Activated naive CD4-positive, alpha-beta T cell treated with anti-CD3 and anti-CD28 coated beads, Interleukin-2, amount 10 ng/mL, durations not matched to agents 7 days and 5 days (primary cell): ENCODE measurements at regions not wholly inside any gene's neighbourhood (a gene's known extent, or its start where the extent isn't known, plus 50 kb on each side); places are given as distances from the start of the nearest gene placed in this dataset.
"Not testable (repeated sequence)": the region's sequence is repeated elsewhere in the genome, so short reads cannot be mapped to it uniquely, and the experiment has no call there.

Experiments used
- CTCF ChIA-PET: fragments of 350-600 bp; sonication (Branson Sonifier 250); formaldehyde crosslinking; loops from one replicate; lab custom pipeline; 2021; ENCODE audit warnings: antibody characterized with exemption; lab: Charles Lee
- DNase-seq: peaks from one replicate; pipeline ENCODE4 v3.0.0-alpha.2; 2020
- H3K27ac Mint-ChIP-seq: one replicate; pipeline ENCODE4 v1.8.0; 2021; ENCODE audit warnings: mild to moderate bottlenecking, moderate library complexity, mixed read lengths
- H3K27me3 Mint-ChIP-seq: one replicate; pipeline ENCODE4 v1.8.0; 2021; ENCODE audit warnings: mild to moderate bottlenecking, mixed read lengths
- H3K36me3 Mint-ChIP-seq: one replicate; pipeline ENCODE4 v1.8.0; 2021; ENCODE audit warnings: mixed read lengths
- H3K4me1 Mint-ChIP-seq: one replicate; pipeline ENCODE4 v1.8.0; 2021; ENCODE audit warnings: mixed read lengths
- H3K4me3 Mint-ChIP-seq: one replicate; pipeline ENCODE4 v1.8.0; 2021; ENCODE audit warnings: mild to moderate bottlenecking, moderate library complexity, mixed read lengths
- H3K9me3 Mint-ChIP-seq: one replicate; pipeline ENCODE4 v1.8.0; 2021; ENCODE audit warnings: mixed read lengths

DNA sequence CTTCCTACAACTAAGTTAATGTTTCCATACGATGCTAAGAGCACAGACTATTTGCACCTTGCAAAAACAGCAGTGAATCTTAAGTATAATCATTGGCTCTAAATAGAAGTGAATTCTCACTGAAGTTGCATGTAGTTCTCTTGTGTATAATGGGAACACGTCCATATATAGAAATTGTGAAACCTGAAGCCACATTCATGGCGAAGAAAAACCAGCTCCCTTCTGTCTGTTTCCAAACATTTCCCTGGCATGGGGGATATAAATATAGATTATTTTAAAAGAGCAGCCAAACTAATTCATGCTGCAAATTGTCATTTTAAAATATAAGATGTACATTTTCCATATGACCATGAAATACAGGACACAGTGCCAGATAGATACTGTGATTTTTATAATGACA, 71.1 kb downstream of the TRAM1L1 start:
- Mint-ChIP-seq H3K27me3 (no peaks in the 10 kb centered on the region), H3K4me1 (no peaks in the 10 kb centered on the region), H3K36me3 (no peaks in the 10 kb centered on the region), H3K9me3 (peaks cover 1% of the 10 kb centered on the region), H3K27ac (no peak overlapping the region), H3K4me3 (no peak overlapping the region)
- no peak for DNase-seq
- CTCF ChIA-PET, result no interaction called here

GRCh38 chr4:117010671-117011070, 74.7 kb downstream of the TRAM1L1 start:
- Mint-ChIP-seq H3K36me3 (no peaks in the 10 kb centered on the region), H3K4me1 (no peaks in the 10 kb centered on the region), H3K9me3 (peaks cover 1% of the 10 kb centered on the region), H3K27me3 (no peaks in the 10 kb centered on the region), H3K27ac (no peak overlapping the region), H3K4me3 (no peak overlapping the region)
- CTCF ChIA-PET, result no interaction called here
- DNase-seq, result no peak

GRCh38 chr4:117001077-117001476, 84.3 kb downstream of the TRAM1L1 start:
- DNase-seq, result no peak
- no peak overlapping the region for H3K27ac Mint-ChIP-seq
- no peaks in the 10 kb centered on the region for H3K9me3 Mint-ChIP-seq
- H3K36me3 Mint-ChIP-seq, result no peaks in the 10 kb centered on the region
- CTCF ChIA-PET, result interaction anchor here (0.7 kb wide), 1 partner anchor 19 kb away, joined by 4 read pairs; no protein-coding TSS in a partner anchor
- no peaks in the 10 kb centered on the region for H3K4me1 Mint-ChIP-seq
- no peaks in the 10 kb centered on the region for H3K27me3 Mint-ChIP-seq
- H3K4me3 Mint-ChIP-seq, result no peak overlapping the region

- Mint-ChIP-seq H3K4me1 (no peaks in the 10 kb centered on the region), H3K36me3 (no peaks in the 10 kb centered on the region), H3K27ac (no peak overlapping the region), H3K9me3 (peaks cover 9% of the 10 kb centered on the region), H3K4me3 (no peak overlapping the region), H3K27me3 (no peaks in the 10 kb centered on the region)
- CTCF ChIA-PET, result interaction anchor here (0.7 kb wide), 1 partner anchor 18 kb away, joined by 4 read pairs; no protein-coding TSS in a partner anchor
- no peak for DNase-seq
These were observed 102.7 kb downstream of the TRAM1L1 start for GRCh38 chr4:116982656-116983055.

DNA sequence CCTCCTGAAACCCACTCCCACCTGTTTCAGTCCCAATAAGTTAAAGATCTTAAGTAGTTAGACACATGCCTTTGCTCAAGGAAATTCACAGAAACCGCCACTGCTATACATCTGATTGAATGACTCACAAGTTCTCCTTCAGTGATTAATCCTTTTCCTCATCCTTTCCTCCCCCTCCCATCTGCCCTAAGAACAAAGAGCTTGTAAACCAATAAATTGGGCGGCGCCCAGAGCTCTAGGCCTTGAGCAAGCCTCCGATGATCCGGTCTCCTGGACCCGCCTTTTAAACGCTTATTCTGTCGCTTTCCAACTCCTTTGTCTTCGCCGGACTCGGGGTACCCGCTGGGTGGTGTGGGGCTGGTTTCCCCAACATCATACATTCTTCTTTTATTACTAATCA, 104.9 kb downstream of the TRAM1L1 start:
- H3K4me1 Mint-ChIP-seq, H3K9me3 Mint-ChIP-seq, H3K36me3 Mint-ChIP-seq, DNase-seq, H3K27me3 Mint-ChIP-seq, H3K27ac Mint-ChIP-seq, H3K4me3 Mint-ChIP-seq, CTCF ChIA-PET: not testable (repeated sequence)

- no peaks in the 10 kb centered on the region for H3K4me1 Mint-ChIP-seq
- CTCF ChIA-PET, result no interaction called here
- H3K27me3 Mint-ChIP-seq, result no peaks in the 10 kb centered on the region
These were observed 126.3 kb downstream of the TRAM1L1 start for GRCh38 chr4:116959045-116959444.

DNA sequence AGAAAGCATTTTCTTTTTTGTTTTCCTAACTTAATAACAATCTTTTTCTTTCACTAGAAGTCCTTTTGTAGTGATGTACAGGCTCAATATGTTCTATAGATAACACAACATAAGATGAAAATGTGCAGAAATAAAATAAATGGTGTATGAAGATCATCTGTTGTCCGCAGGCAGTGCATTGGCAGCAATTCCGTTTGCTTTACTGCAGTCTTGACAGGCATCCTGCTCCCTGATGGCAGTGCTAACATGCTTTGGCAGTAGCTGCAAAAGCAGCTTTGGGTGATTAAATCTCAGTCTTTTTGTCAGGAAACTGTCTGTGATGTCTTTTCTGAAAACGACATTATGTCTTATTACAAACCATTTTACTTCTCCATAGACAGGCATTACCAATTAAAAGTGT, 131.4 kb downstream of the TRAM1L1 start:
- no peak overlapping the region for H3K4me3 Mint-ChIP-seq
- no peaks in the 10 kb centered on the region for H3K4me1 Mint-ChIP-seq
- no peaks in the 10 kb centered on the region for H3K27me3 Mint-ChIP-seq
- no peak overlapping the region for H3K27ac Mint-ChIP-seq
- CTCF ChIA-PET, result no interaction called here
- no peak for DNase-seq
- no peaks in the 10 kb centered on the region for H3K9me3 Mint-ChIP-seq
- H3K36me3 Mint-ChIP-seq, result no peaks in the 10 kb centered on the region

More at GRCh38 chr4:116959045-116959444, 126.3 kb downstream of the TRAM1L1 start:
- DNase-seq, result no peak
- Mint-ChIP-seq H3K27ac (no peak overlapping the region), H3K36me3 (no peaks in the 10 kb centered on the region), H3K4me3 (no peak overlapping the region), H3K9me3 (no peaks in the 10 kb centered on the region)

DNA sequence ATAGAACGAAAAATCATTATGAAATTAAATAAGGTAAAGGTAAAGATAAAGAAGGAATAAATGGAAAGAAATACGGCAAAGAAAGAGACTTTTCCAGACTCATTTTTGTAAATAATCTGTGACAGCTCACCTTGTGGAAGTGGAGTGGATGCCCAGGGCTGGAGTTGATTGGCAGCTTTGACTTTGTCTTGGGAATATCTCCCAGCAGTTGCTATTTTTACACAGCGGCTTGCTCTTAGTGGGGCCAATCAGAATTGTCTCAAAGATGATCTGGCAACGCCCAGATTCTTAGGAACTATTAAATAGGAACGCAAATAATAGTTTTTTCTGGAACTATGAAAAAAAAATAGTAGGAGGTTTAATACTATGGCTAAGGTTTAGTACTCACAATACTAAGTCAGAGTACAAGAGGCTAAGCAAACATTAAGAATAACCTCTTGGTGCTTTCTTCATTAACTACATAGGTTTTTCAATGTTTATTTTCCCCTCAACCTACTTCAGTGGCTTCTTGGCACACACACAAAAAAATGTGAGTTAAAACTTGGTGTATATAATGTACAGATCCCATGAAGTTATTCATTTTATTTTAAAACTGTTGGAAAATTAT, 132.7 kb downstream of the TRAM1L1 start:
- Mint-ChIP-seq H3K36me3 (no peaks in the 10 kb centered on the region), H3K4me1 (no peaks in the 10 kb centered on the region), H3K27me3 (no peaks in the 10 kb centered on the region), H3K4me3 (no peak overlapping the region), H3K9me3 (no peaks in the 10 kb centered on the region), H3K27ac (no peak overlapping the region)
- no peak for DNase-seq
- CTCF ChIA-PET, result no interaction called here

DNA sequence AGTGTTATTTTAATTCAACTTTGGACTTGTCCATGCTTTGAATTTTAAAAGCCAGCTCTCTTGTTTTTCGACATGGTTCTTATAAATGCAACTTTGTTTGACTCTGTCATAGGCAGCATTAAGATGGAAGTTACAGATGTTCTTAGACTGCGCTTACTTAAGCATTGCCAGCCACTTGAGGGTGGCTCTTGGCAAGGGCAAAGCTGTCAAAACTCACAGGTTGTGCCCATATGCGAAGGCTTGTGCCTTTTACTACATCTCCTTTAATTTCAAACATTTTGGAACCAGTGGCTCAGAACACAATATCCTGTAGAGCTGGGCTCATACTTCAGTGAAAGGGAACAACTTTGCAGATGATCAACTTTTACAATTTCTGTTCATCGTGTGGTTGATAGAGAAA, 135.5 kb downstream of the TRAM1L1 start:
- H3K27me3 Mint-ChIP-seq, result no peaks in the 10 kb centered on the region
- no peak for DNase-seq
- no peak overlapping the region for H3K4me3 Mint-ChIP-seq
- no peaks in the 10 kb centered on the region for H3K36me3 Mint-ChIP-seq
- no peak overlapping the region for H3K27ac Mint-ChIP-seq
- no peaks in the 10 kb centered on the region for H3K4me1 Mint-ChIP-seq
- CTCF ChIA-PET, result no interaction called here
- H3K9me3 Mint-ChIP-seq, result no peaks in the 10 kb centered on the region

DNA sequence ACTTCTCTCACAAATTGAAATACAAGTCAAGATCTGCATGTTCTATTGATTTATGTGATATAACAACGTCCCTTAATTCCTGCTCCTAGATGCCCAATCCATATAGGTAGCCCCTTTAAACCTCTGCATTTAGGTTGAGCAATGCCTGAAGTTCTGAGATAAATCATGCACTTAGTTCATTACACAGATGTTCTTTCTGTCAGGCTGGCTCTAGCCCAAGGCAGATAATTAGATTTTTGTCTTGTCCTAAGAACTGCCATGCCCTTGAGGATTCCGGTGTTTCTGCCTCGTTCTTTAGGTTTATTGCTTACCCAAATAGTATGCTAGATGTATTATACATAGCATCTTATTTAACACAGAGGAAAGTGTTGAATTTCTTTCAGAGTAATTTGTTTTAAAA, 143.1 kb downstream of the TRAM1L1 start:
- H3K27me3 Mint-ChIP-seq, result no peaks in the 10 kb centered on the region
- no peak for DNase-seq
- no peaks in the 10 kb centered on the region for H3K4me1 Mint-ChIP-seq
- no peaks in the 10 kb centered on the region for H3K36me3 Mint-ChIP-seq
- no peaks in the 10 kb centered on the region for H3K9me3 Mint-ChIP-seq
- CTCF ChIA-PET, result no interaction called here
- no peak overlapping the region for H3K4me3 Mint-ChIP-seq
- H3K27ac Mint-ChIP-seq, result no peak overlapping the region

DNA sequence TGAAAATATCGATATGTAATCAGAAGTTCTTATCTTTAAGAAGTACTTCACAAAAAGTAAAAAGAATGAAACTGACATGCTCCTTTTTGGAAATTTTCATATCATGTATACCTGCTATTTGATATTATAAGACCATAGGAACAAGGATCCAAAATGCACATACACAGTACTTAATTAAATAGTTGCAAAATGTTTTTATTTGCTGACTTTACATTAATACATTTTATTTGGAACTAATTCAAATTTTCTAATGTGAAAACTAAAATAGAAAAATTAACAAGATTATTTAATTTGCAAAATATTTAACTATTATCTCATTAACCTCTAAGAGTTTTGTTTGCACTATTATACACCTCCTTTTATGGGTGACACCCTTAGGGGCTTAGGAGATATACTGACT, 155.0 kb downstream of the TRAM1L1 start:
- H3K27ac Mint-ChIP-seq, result no peak overlapping the region
- no peaks in the 10 kb centered on the region for H3K9me3 Mint-ChIP-seq
- no peak for DNase-seq
- H3K36me3 Mint-ChIP-seq, result no peaks in the 10 kb centered on the region
- no peaks in the 10 kb centered on the region for H3K4me1 Mint-ChIP-seq
- H3K4me3 Mint-ChIP-seq, result no peak overlapping the region
- CTCF ChIA-PET, result no interaction called here
- peaks cover 6% of the 10 kb centered on the region for H3K27me3 Mint-ChIP-seq

DNA sequence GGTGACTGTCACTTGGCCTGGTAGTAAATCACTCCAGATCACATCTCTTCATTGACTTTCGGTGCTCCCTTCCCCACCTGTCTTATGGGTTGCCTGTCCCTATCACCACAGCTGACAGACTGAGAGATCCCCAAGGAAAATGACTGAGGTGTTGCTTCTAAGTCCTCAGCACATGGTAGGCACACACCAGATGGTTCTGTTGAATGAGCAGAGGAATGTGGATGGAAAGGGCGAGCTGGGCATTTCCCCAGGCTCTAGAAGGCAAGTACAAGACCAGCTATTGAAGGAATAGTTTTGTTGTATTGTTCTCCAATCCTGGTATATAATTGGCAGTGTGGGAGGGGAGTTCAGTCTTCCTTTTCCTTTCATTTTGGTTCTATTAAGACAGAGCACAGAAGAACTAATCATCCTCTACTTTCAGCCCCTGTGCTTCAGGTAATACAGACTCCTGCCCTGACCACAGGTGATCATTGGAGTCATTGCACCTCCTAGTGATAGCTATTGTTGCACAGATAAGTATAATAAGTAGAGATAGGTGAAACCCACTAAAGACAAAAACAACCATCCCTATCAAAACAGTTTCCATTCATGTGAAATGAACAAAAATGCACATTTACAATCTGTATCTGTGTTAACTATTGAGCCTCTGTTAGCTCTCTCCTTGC, 158.6 kb downstream of the TRAM1L1 start:
- CTCF ChIA-PET, result no interaction called here
- DNase-seq, result no peak
- no peaks in the 10 kb centered on the region for H3K36me3 Mint-ChIP-seq
- H3K27me3 Mint-ChIP-seq, result peaks cover 6% of the 10 kb centered on the region
- H3K4me3 Mint-ChIP-seq, result no peak overlapping the region
- no peaks in the 10 kb centered on the region for H3K4me1 Mint-ChIP-seq
- no peak overlapping the region for H3K27ac Mint-ChIP-seq
- no peaks in the 10 kb centered on the region for H3K9me3 Mint-ChIP-seq

DNA sequence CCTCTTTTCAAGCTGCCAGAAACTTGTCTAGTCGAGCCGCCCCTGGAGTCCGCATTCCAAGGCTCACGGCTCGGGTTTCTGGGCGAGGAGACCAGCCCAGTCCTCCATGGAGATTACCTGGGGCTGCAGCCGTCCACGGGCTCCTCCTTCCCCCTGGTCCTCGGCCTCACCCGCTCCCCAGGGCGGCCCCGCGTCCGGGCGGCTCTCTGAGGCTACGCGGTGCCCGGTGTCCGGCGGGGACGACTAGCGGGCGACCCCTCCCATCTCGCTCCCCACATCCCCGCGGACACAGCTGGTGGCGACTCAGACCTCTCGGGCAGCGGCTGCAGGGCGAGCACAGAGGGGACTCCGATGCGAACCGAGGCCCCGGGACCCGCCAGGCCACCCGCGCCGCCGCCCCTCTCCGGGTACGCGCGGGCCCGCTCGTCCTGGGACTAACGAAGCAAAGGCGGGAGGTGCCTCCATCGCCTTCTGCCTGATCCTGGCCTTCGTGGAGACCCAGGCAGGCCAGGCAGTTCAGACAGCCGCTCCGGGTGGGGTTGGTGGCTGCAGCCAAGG, 159.4 kb downstream of the TRAM1L1 start:
- Mint-ChIP-seq H3K9me3 (peaks cover 2% of the 10 kb centered on the region), H3K4me3 (no peak overlapping the region), H3K36me3 (no peaks in the 10 kb centered on the region), H3K27ac (no peak overlapping the region), H3K27me3 (peaks cover 6% of the 10 kb centered on the region), H3K4me1 (no peaks in the 10 kb centered on the region)
- CTCF ChIA-PET, result no interaction called here
- no peak for DNase-seq

- Mint-ChIP-seq H3K4me3 (no peak overlapping the region), H3K4me1 (no peaks in the 10 kb centered on the region), H3K36me3 (no peaks in the 10 kb centered on the region), H3K27me3 (peaks cover 6% of the 10 kb centered on the region), H3K9me3 (peaks cover 3% of the 10 kb centered on the region), H3K27ac (no peak overlapping the region)
- DNase-seq, result no peak
- CTCF ChIA-PET, result no interaction called here
These were observed 162.0 kb downstream of the TRAM1L1 start for GRCh38 chr4:116923389-116923788.

DNA sequence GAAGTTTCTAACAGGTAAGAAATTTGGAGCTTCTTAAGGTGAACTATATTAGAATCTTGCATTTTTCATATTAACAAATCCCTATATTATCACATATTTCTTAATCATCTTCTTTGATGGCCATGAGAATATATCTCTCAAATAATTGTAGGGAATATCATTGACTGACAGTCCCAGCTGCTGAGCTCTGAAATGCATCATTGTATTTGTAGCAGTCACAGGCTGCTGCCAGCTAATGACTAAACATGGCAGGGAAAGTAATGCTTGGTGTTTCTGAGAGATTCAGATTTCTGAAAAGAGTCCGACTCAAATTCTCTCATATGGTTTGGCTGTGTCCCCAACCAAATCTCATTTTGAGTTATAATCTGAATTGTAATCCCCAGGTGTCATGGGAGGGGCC, 171.9 kb downstream of the TRAM1L1 start:
- Mint-ChIP-seq H3K4me3 (no peak overlapping the region), H3K27me3 (no peaks in the 10 kb centered on the region), H3K27ac (no peak overlapping the region), H3K36me3 (no peaks in the 10 kb centered on the region), H3K4me1 (no peaks in the 10 kb centered on the region), H3K9me3 (no peaks in the 10 kb centered on the region)
- CTCF ChIA-PET, result no interaction called here
- no peak for DNase-seq
